ENCODE measurements at regions not wholly inside any gene's neighbourhood (a gene's known extent, or its start where the extent isn't known, plus 50 kb on each side); places are given as distances from the start of the nearest gene placed in this dataset.

- no peaks in the 10 kb centered on the region; the same call in 1 of the 2 replicates for H3K9me3 ChIP-seq (ENCODE audit: insufficient read depth, low read length)
- H3K9ac ChIP-seq (ENCODE audit: low read length), result no peak overlapping the region
- H3K79me2 ChIP-seq (ENCODE audit: low read length), result no peaks in the 10 kb centered on the region
- H3K36me3 ChIP-seq (replicated peaks; ENCODE audit: low read depth, low read length), result no peaks in the 10 kb centered on the region
- no peak overlapping the region for H3K27ac ChIP-seq (ENCODE audit: low read length)
- no peaks in the 10 kb centered on the region for H4K20me1 ChIP-seq (ENCODE audit: insufficient read depth, low read length)
- H2AFZ ChIP-seq (ENCODE audit: low read depth, low read length), result no peak overlapping the region
- peaks cover 11% of the 10 kb centered on the region for H3K4me1 ChIP-seq (ENCODE audit: low read length)
- TF ChIP-seq, protein P1, sequence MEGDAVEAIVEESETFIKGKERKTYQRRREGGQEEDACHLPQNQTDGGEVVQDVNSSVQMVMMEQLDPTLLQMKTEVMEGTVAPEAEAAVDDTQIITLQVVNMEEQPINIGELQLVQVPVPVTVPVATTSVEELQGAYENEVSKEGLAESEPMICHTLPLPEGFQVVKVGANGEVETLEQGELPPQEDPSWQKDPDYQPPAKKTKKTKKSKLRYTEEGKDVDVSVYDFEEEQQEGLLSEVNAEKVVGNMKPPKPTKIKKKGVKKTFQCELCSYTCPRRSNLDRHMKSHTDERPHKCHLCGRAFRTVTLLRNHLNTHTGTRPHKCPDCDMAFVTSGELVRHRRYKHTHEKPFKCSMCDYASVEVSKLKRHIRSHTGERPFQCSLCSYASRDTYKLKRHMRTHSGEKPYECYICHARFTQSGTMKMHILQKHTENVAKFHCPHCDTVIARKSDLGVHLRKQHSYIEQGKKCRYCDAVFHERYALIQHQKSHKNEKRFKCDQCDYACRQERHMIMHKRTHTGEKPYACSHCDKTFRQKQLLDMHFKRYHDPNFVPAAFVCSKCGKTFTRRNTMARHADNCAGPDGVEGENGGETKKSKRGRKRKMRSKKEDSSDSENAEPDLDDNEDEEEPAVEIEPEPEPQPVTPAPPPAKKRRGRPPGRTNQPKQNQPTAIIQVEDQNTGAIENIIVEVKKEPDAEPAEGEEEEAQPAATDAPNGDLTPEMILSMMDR (IDR thresholded peaks at IDR 0.05; ENCODE audit: low read depth, low read length), result no peak
- TF ChIP-seq EZH2phosphoT487 (IDR thresholded peaks at IDR 0.05; ENCODE audit: low read depth), result no peak
- no peak overlapping the region for H3K4me2 ChIP-seq (ENCODE audit: low read length)
- no peak overlapping the region for H3K4me3 ChIP-seq (ENCODE audit: low read length)
- H3K27me3 ChIP-seq (ENCODE audit: low read depth, low read length), result peaks cover 33% of the 10 kb centered on the region
Measured at GRCh38 chr20:1754749-1755148, 97.2 kb upstream of the SIRPG start.

GRCh38 chr20:1754306-1754705 is 96.7 kb upstream of the SIRPG start:
- no peaks in the 10 kb centered on the region for H4K20me1 ChIP-seq (ENCODE audit: insufficient read depth, low read length)
- no peak overlapping the region for H3K9ac ChIP-seq (ENCODE audit: low read length)
- no peaks in the 10 kb centered on the region for H3K79me2 ChIP-seq (ENCODE audit: low read length)
- no peak for TF ChIP-seq EZH2phosphoT487 (IDR thresholded peaks at IDR 0.05; ENCODE audit: low read depth)
- TF ChIP-seq, protein P1 (IDR thresholded peaks at IDR 0.05; ENCODE audit: low read depth, low read length), result no peak
- no peaks in the 10 kb centered on the region; the same call in 1 of the 2 replicates for H3K9me3 ChIP-seq (ENCODE audit: insufficient read depth, low read length)
- no peaks in the 10 kb centered on the region for H3K36me3 ChIP-seq (replicated peaks; ENCODE audit: low read depth, low read length)
- H3K4me1 ChIP-seq (ENCODE audit: low read length), result peaks cover 11% of the 10 kb centered on the region
- H3K4me2 ChIP-seq (ENCODE audit: low read length), result no peak overlapping the region
- peaks cover 33% of the 10 kb centered on the region for H3K27me3 ChIP-seq (ENCODE audit: low read depth, low read length)
- H2AFZ ChIP-seq (ENCODE audit: low read depth, low read length), result no peak overlapping the region
- no peak overlapping the region for H3K27ac ChIP-seq (ENCODE audit: low read length)
- no peak overlapping the region for H3K4me3 ChIP-seq (ENCODE audit: low read length)

- H3K9me3 ChIP-seq (ENCODE audit: insufficient read depth, low read length), result no peaks in the 10 kb centered on the region; the same call in 1 of the 2 replicates
- no peaks in the 10 kb centered on the region for H3K36me3 ChIP-seq (replicated peaks; ENCODE audit: low read depth, low read length)
- H3K4me1 ChIP-seq (ENCODE audit: low read length), result no peaks in the 10 kb centered on the region
- H3K27ac ChIP-seq (ENCODE audit: low read length), result no peak overlapping the region
- no peaks in the 10 kb centered on the region for H4K20me1 ChIP-seq (ENCODE audit: insufficient read depth, low read length)
- no peak overlapping the region for H2AFZ ChIP-seq (ENCODE audit: low read depth, low read length)
- no peak overlapping the region for H3K4me2 ChIP-seq (ENCODE audit: low read length)
- H3K4me3 ChIP-seq (ENCODE audit: low read length), result no peak overlapping the region
- H3K9ac ChIP-seq (ENCODE audit: low read length), result no peak overlapping the region
- H3K27me3 ChIP-seq (ENCODE audit: low read depth, low read length), result peaks cover 38% of the 10 kb centered on the region
- no peaks in the 10 kb centered on the region for H3K79me2 ChIP-seq (ENCODE audit: low read length)
- TF ChIP-seq, protein P1 (IDR thresholded peaks at IDR 0.05; ENCODE audit: low read depth, low read length), result no peak
- TF ChIP-seq EZH2phosphoT487 (IDR thresholded peaks at IDR 0.05; ENCODE audit: low read depth), result no peak
Measured at GRCh38 chr20:1752045-1752444, 94.5 kb upstream of the SIRPG start.

- H3K27ac ChIP-seq (ENCODE audit: low read length), result no peak overlapping the region
- no peaks in the 10 kb centered on the region for H3K79me2 ChIP-seq (ENCODE audit: low read length)
- H4K20me1 ChIP-seq (ENCODE audit: insufficient read depth, low read length), result no peaks in the 10 kb centered on the region
- H3K9ac ChIP-seq (ENCODE audit: low read length), result no peak overlapping the region
- H3K9me3 ChIP-seq (ENCODE audit: insufficient read depth, low read length), result no peaks in the 10 kb centered on the region; the same call in 1 of the 2 replicates
- peaks cover 25% of the 10 kb centered on the region for H3K27me3 ChIP-seq (ENCODE audit: low read depth, low read length)
- no peak overlapping the region for H2AFZ ChIP-seq (ENCODE audit: low read depth, low read length)
- no peaks in the 10 kb centered on the region for H3K4me1 ChIP-seq (ENCODE audit: low read length)
- H3K36me3 ChIP-seq (replicated peaks; ENCODE audit: low read depth, low read length), result no peaks in the 10 kb centered on the region
- TF ChIP-seq EZH2phosphoT487 (IDR thresholded peaks at IDR 0.05; ENCODE audit: low read depth), result no peak
- TF ChIP-seq, protein P1 (IDR thresholded peaks at IDR 0.05; ENCODE audit: low read depth, low read length), result no peak
- no peak overlapping the region for H3K4me3 ChIP-seq (ENCODE audit: low read length)
- no peak overlapping the region for H3K4me2 ChIP-seq (ENCODE audit: low read length)
Measured at GRCh38 chr20:1748777-1749176, 91.2 kb upstream of the SIRPG start.
